ENCODE measurements at regions not wholly inside any gene's neighbourhood (a gene's known extent, or its start where the extent isn't known, plus 50 kb on each side); places are given as distances from the start of the nearest gene placed in this dataset.

DNA sequence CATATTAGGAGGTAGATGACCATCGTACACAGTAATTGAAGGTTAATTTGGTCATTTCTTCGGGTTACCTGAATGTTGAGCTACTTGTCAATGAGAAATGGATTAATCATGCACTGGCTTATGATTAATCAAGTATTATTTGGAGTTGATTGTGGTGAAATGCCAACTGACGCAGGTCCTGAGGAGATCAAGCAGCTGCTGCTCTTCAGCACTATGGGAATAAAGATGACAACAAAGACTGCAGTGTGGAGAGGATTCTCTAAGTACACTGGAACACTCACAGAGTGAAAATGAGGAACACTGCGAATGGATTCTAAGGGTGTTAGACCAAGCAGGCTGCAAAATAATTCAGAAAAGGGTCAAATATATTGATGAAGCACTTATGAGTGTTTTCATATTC is 202.8 kb upstream of the DIO2 start:
- FAIRE-seq = no peak
- Histone ChIP-seq H3K36me3 (ENCODE audit: control insufficient read depth, insufficient read depth, low read length) (no peaks in the 10 kb centered on the region), H3K4me3 (ENCODE audit: low read depth, low read length) (no peak overlapping the region), H3K27me3 (ENCODE audit: control insufficient read depth, insufficient read depth, low read length) (no peaks in the 10 kb centered on the region)
- no peak for DNase-seq (ENCODE audit: low read depth)
- TF ChIP-seq, protein P1, sequence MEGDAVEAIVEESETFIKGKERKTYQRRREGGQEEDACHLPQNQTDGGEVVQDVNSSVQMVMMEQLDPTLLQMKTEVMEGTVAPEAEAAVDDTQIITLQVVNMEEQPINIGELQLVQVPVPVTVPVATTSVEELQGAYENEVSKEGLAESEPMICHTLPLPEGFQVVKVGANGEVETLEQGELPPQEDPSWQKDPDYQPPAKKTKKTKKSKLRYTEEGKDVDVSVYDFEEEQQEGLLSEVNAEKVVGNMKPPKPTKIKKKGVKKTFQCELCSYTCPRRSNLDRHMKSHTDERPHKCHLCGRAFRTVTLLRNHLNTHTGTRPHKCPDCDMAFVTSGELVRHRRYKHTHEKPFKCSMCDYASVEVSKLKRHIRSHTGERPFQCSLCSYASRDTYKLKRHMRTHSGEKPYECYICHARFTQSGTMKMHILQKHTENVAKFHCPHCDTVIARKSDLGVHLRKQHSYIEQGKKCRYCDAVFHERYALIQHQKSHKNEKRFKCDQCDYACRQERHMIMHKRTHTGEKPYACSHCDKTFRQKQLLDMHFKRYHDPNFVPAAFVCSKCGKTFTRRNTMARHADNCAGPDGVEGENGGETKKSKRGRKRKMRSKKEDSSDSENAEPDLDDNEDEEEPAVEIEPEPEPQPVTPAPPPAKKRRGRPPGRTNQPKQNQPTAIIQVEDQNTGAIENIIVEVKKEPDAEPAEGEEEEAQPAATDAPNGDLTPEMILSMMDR (IDR thresholded peaks at IDR 0.05; ENCODE audit: insufficient read depth, low read length, severe bottlenecking) = no peak

DNA sequence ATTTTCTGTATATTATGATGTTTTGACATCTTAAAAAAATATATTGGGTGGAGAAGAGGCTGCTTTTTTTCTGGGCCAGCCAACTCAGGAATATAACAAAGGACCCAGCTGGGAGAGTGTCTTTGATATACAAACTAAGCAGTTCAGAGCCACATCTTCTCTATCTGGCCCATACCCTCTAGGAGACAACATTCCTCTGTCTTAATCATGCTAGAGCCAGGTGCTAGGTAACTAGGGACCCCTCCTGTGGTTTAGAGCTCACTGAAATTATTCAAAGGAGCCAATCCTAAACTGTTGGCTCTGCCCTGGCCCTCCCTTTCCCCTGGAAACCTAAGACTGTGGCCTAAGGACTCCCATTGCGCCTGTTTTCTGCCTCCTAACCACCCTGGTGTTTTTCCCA is 193.1 kb upstream of the DIO2 start:
- Histone ChIP-seq H3K36me3 (ENCODE audit: control insufficient read depth, insufficient read depth, low read length) (no peaks in the 10 kb centered on the region), H3K4me3 (ENCODE audit: low read depth, low read length) (no peak overlapping the region), H3K27me3 (ENCODE audit: control insufficient read depth, insufficient read depth, low read length) (no peaks in the 10 kb centered on the region)
- DNase-seq (ENCODE audit: low read depth) = no peak
- TF ChIP-seq, protein P1 (IDR thresholded peaks at IDR 0.05; ENCODE audit: insufficient read depth, low read length, severe bottlenecking) = no peak
- no peak for FAIRE-seq

DNA sequence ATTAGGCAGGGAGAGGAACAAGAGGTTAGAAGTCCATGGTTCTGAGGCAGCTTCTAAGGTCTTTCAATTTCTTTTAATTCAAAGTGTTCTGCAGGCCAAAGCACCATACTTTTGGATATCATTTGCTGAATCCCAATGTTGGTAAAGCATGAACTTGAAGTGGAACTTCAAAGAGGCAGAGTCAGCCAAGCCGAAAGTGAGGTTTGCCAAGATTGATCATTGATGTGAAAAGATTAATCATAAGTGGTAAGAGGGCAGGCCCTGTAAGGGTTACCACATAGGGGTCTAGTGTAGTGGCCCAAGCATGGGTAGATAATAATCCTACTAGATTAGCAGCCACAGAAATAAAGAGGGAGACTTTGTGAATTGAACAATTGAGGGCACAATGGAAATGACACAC is 191.7 kb upstream of the DIO2 start:
- FAIRE-seq (no peak), DNase-seq (ENCODE audit: low read depth) (no peak)
- no peak overlapping the region for H3K4me3 ChIP-seq (ENCODE audit: low read depth, low read length)
- TF ChIP-seq, protein P1 (IDR thresholded peaks at IDR 0.05; ENCODE audit: insufficient read depth, low read length, severe bottlenecking) = no peak
- H3K27me3 ChIP-seq (ENCODE audit: control insufficient read depth, insufficient read depth, low read length) = no peaks in the 10 kb centered on the region
- H3K36me3 ChIP-seq (ENCODE audit: control insufficient read depth, insufficient read depth, low read length) = no peaks in the 10 kb centered on the region

DNA sequence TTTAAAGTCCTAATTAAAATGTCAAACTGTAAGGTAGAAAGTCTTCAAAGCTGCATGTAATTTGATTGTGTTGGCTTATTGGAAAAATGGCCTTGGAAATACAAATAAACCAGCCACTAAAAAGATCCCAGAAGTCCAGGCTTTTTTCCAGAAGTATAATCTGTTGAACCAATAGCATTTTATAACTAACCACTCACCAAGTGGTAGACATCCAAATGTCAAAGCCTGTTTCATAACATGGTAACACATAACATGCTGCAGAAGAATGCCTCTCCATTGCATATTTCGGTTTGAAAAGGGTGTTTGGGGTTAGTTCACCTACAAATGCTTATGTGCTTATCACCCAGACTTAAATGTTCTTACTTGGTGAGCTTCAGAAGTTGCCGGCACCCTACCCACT is 183.7 kb upstream of the DIO2 start:
- no peaks in the 10 kb centered on the region for H3K27me3 ChIP-seq (ENCODE audit: control insufficient read depth, insufficient read depth, low read length)
- FAIRE-seq (no peak), DNase-seq (ENCODE audit: low read depth) (no peak)
- H3K4me3 ChIP-seq (ENCODE audit: low read depth, low read length) = no peak overlapping the region
- H3K36me3 ChIP-seq (ENCODE audit: control insufficient read depth, insufficient read depth, low read length) = no peaks in the 10 kb centered on the region
- TF ChIP-seq, protein P1 (IDR thresholded peaks at IDR 0.05; ENCODE audit: insufficient read depth, low read length, severe bottlenecking) = no peak

DNA sequence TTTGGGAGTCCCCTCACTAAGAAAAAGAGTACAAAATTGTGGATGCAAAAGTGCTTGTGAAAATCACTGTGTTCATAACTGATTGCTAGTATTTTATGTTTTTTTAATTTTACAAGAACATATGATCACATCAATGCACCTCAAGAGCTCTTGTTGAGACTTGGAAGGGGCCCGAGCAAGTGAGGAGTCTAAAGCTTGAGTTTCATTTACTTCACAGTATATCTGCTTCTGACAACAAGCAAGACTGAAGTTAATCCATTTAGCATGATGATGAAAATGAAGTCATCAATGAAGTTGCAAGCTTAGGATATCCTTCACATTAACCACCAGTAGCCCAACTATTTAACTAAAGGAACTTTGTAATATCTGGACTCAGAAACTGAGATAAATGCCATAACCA is 182.5 kb upstream of the DIO2 start:
- no peaks in the 10 kb centered on the region for H3K36me3 ChIP-seq (ENCODE audit: control insufficient read depth, insufficient read depth, low read length)
- FAIRE-seq = no peak
- no peak for DNase-seq (ENCODE audit: low read depth)
- TF ChIP-seq, protein P1 (IDR thresholded peaks at IDR 0.05; ENCODE audit: insufficient read depth, low read length, severe bottlenecking) = no peak
- H3K27me3 ChIP-seq (ENCODE audit: control insufficient read depth, insufficient read depth, low read length) = no peaks in the 10 kb centered on the region
- H3K4me3 ChIP-seq (ENCODE audit: low read depth, low read length) = no peak overlapping the region

DNA sequence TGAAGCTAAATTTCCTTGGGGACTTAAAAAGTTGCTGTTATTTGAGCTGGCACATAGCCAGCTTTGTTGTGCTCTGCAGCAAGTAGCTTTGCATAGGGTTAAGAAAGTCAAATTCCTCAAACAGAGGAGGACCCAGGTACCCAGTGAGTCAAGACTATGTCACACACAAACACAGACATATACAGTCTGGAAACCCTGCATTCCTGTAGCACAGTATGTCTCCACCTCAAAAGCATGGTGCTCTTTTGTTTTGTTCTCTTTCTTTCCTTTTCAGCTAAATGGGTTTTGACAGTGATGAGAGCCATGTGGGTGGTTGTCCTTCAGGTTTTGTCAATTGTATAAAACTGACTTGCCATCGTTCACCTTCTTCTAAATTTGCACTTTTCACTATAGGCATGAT is 179.6 kb upstream of the DIO2 start:
- H3K4me3 ChIP-seq (ENCODE audit: low read depth, low read length) = no peak overlapping the region
- peak; percentile 81 for FAIRE-seq
- H3K36me3 ChIP-seq (ENCODE audit: control insufficient read depth, insufficient read depth, low read length) = no peaks in the 10 kb centered on the region
- no peaks in the 10 kb centered on the region for H3K27me3 ChIP-seq (ENCODE audit: control insufficient read depth, insufficient read depth, low read length)
- TF ChIP-seq, protein P1 (IDR thresholded peaks at IDR 0.05; ENCODE audit: insufficient read depth, low read length, severe bottlenecking) = no peak
- peak; percentile 95 for DNase-seq (ENCODE audit: low read depth)

All from bronchial epithelial cell (primary cell).